GM20000 (cell line): ENCODE measurements at regions not wholly inside any gene's neighbourhood (a gene's known extent, or its start where the extent isn't known, plus 50 kb on each side); places are given as distances from the start of the nearest gene placed in this dataset.
"Not testable (repeated sequence)": the region's sequence is repeated elsewhere in the genome, so short reads cannot be mapped to it uniquely, and the experiment has no call there.

Experiments
- DNase-seq: peaks from one replicate; pipeline ENCODE4 v3.0.0; 2012; ENCODE audit warnings: low spot score
- CTCF ChIP-seq: IDR thresholded peaks from 2 replicates; pipeline ENCODE4 v1.5.1; 2012; ENCODE audit warnings: mild to moderate bottlenecking, control low read depth; ENCODE audit errors: extremely low read depth, missing control alignments

- TF ChIP-seq CTCF, result no peak
- no peak for DNase-seq
These were observed 524.8 kb downstream of the KCNJ18 start for GRCh38 chr17:22217135-22217534.

GRCh38 chr17:22221344-22221743 is 529.0 kb downstream of the KCNJ18 start:
- DNase-seq, result no peak
- no peak for TF ChIP-seq CTCF

GRCh38 chr17:22226477-22226876 is 534.2 kb downstream of the KCNJ18 start:
- not testable (repeated sequence) for DNase-seq

- not testable (repeated sequence) for DNase-seq
These were observed 534.6 kb downstream of the KCNJ18 start for GRCh38 chr17:22226932-22227331.

GRCh38 chr17:22227699-22228553 is 535.6 kb downstream of the KCNJ18 start:
- not testable (repeated sequence) for DNase-seq

- DNase-seq, result not testable (repeated sequence)
These were observed 537.5 kb downstream of the KCNJ18 start for GRCh38 chr17:22229821-22230220.

GRCh38 chr17:22233382-22233781 is 541.1 kb downstream of the KCNJ18 start:
- TF ChIP-seq CTCF, result no peak
- DNase-seq, result no peak

GRCh38 chr17:22242472-22242871 is 550.1 kb downstream of the KCNJ18 start:
- no peak for DNase-seq
- no peak for TF ChIP-seq CTCF

GRCh38 chr17:22251498-22251897 is 559.2 kb downstream of the KCNJ18 start:
- no peak for DNase-seq
- TF ChIP-seq CTCF, result no peak

- no peak for DNase-seq
- TF ChIP-seq CTCF, result no peak
These were observed 560.7 kb downstream of the KCNJ18 start for GRCh38 chr17:22253007-22253406.
